ENCODE measurements at regions not wholly inside any gene's neighbourhood (a gene's known extent, or its start where the extent isn't known, plus 50 kb on each side); places are given as distances from the start of the nearest gene placed in this dataset.

GRCh38 chr3:40593351-40593750 lies 68.6 kb downstream of the ZNF621 start:
- DNase-seq = no peak

GRCh38 chr3:40597441-40597840 lies 72.7 kb downstream of the ZNF621 start:
- DNase-seq = no peak

GRCh38 chr3:40598338-40598737 lies 73.6 kb downstream of the ZNF621 start:
- no peak for DNase-seq

GRCh38 chr3:40598962-40599361 lies 74.2 kb downstream of the ZNF621 start:
- DNase-seq = no peak

GRCh38 chr3:40602778-40603385 lies 78.1 kb downstream of the ZNF621 start:
- DNase-seq = no peak

GRCh38 chr3:40605960-40606359 lies 81.2 kb downstream of the ZNF621 start:
- DNase-seq = no peak

- DNase-seq = no peak
Observed at GRCh38 chr3:40608091-40608490, 83.3 kb downstream of the ZNF621 start.

GRCh38 chr3:40613306-40613705 lies 88.5 kb downstream of the ZNF621 start:
- DNase-seq = no peak

- DNase-seq = no peak
Observed at GRCh38 chr3:40615110-40615915, 90.6 kb downstream of the ZNF621 start.

GRCh38 chr3:40615918-40616819 lies 91.4 kb downstream of the ZNF621 start:
- DNase-seq = peak; percentile 64

- DNase-seq = no peak
Observed at GRCh38 chr3:40617084-40617483, 92.3 kb downstream of the ZNF621 start.

- no peak for DNase-seq
Observed at GRCh38 chr3:40618158-40618557, 93.4 kb downstream of the ZNF621 start.

- DNase-seq = no peak
Observed at GRCh38 chr3:40620151-40620550, 95.4 kb downstream of the ZNF621 start.

GRCh38 chr3:40621252-40621651 lies 96.5 kb downstream of the ZNF621 start:
- no peak for DNase-seq

GRCh38 chr3:40623567-40623966 lies 98.8 kb downstream of the ZNF621 start:
- DNase-seq = no peak

GRCh38 chr3:40624189-40624769 lies 99.5 kb downstream of the ZNF621 start:
- DNase-seq = no peak

- DNase-seq = no peak
Observed at GRCh38 chr3:40627095-40627494, 102.3 kb downstream of the ZNF621 start.

GRCh38 chr3:40628984-40629383 lies 104.2 kb downstream of the ZNF621 start:
- DNase-seq = no peak

- DNase-seq = no peak
Observed at GRCh38 chr3:40631341-40631995, 106.7 kb downstream of the ZNF621 start.

GRCh38 chr3:40637906-40638305 lies 113.1 kb downstream of the ZNF621 start:
- no peak for DNase-seq

- DNase-seq = no peak
Observed at GRCh38 chr3:40639006-40639405, 114.2 kb downstream of the ZNF621 start.

- DNase-seq = no peak
Observed at GRCh38 chr3:40642812-40643211, 118.1 kb downstream of the ZNF621 start.

GRCh38 chr3:40645883-40646282 lies 121.1 kb downstream of the ZNF621 start:
- no peak for DNase-seq
